Endothelial cell of umbilical vein (primary cell): ENCODE measurements at regions not wholly inside any gene's neighbourhood (a gene's known extent, or its start where the extent isn't known, plus 50 kb on each side); places are given as distances from the start of the nearest gene placed in this dataset.

ENCODE experiments used
- BruUV-seq: library from RNA; stranded (reverse); fragments of 400-500 nt; replicated peaks from 2 replicates; lab custom pipeline; 2021; lab: Mats Ljungman, UMichigan
- CTCF ChIA-PET: fragments of 300-600, 350-600 bp; sonication (Branson Sonifier 250); formaldehyde crosslinking; loops from one replicate; lab custom pipeline; 2021; ENCODE audit warnings: antibody characterized with exemption, inconsistent platforms; lab: Charles Lee
- POLR2A ChIA-PET: fragments of 300-600, 350-600 bp; sonication (Branson Sonifier 250); formaldehyde crosslinking; loops from one replicate; lab custom pipeline; 2021; ENCODE audit warnings: antibody characterized with exemption, inconsistent platforms; lab: Charles Lee
- DNase-seq: peaks from one replicate; pipeline ENCODE4 v3.0.0-alpha.2; 2011; ENCODE audit warnings: low read depth, low spot score
- FAIRE-seq: peaks from 2 replicates; lab custom pipeline; 2011; peaks lifted over from hg19 to GRCh38; lab: Jason Lieb, UNC
- H2AFZ ChIP-seq: 2 replicates; pipeline ENCODE4 v1.6.0; 2012; ENCODE audit warnings: low read depth, low read length, control low read depth, inconsistent platforms
- H3K27ac ChIP-seq: 2 replicates; pipeline ENCODE4 v1.5.1; 2011; ENCODE audit warnings: low read depth, mild to moderate bottlenecking, control low read depth, low read length, moderate library complexity; ENCODE audit not compliant: insufficient read depth
- H3K27me3 ChIP-seq, 2 experiments: 2 replicates each; pipeline versions ENCODE4 v1.6.0 to v1.6.1; 2011; ENCODE audit warnings: low read length in 2 of 2, mixed read lengths in 1 of 2; ENCODE audit not compliant: control insufficient read depth in 2 of 2, insufficient read depth in 2 of 2
- H3K36me3 ChIP-seq, 2 experiments: 2 replicates in 1 of 2; 3 replicates in 1 of 2; pipeline ENCODE4 v1.5.1; 2011; ENCODE audit warnings: low read length in 2 of 2, mild to moderate bottlenecking in 1 of 2, moderate library complexity in 1 of 2; ENCODE audit not compliant: control insufficient read depth in 2 of 2, insufficient read depth in 2 of 2; ENCODE audit errors: extremely low read depth in 1 of 2
- H3K4me1 ChIP-seq: 3 replicates; pipeline ENCODE4 v1.5.1; 2011; ENCODE audit warnings: mild to moderate bottlenecking, low read length; ENCODE audit not compliant: control insufficient read depth, insufficient read depth; ENCODE audit errors: extremely low read depth
- H3K4me2 ChIP-seq: 2 replicates; pipeline ENCODE4 v1.6.1; 2011; ENCODE audit warnings: low read length, control low read depth, mixed read lengths; ENCODE audit not compliant: insufficient read depth
- H3K4me3 ChIP-seq, 3 experiments: fragments of 200-600 bp in 1 of 3; sonication (generic), shearing (Covaris generic) in 1 of 3; replicated peaks in 1 of 3; 2 replicates each; pipeline ENCODE4 v1.5.1; 2011 to 2016; ENCODE audit warnings: control low read depth in 3 of 3, low read length in 3 of 3, mild to moderate bottlenecking in 2 of 3, inconsistent platforms in 1 of 3, low read depth in 1 of 3, moderate library complexity in 1 of 3; ENCODE audit not compliant: insufficient read depth in 1 of 3
- H3K79me2 ChIP-seq: 2 replicates; pipeline ENCODE4 v1.6.0; 2012; ENCODE audit warnings: low read length, inconsistent platforms; ENCODE audit not compliant: control insufficient read depth, insufficient read depth
- H3K9ac ChIP-seq: replicated peaks from 2 replicates; pipeline ENCODE3; 2011; ENCODE audit warnings: low read length, control low read depth; ENCODE audit not compliant: insufficient read depth; ENCODE audit errors: extremely low read depth
- H3K9me1 ChIP-seq: replicated peaks from 3 replicates; pipeline ENCODE4 v1.6.0; 2011; ENCODE audit warnings: mild to moderate bottlenecking, low read length; ENCODE audit not compliant: control insufficient read depth, insufficient read depth; ENCODE audit errors: extremely low read depth
- H3K9me3 ChIP-seq: replicated peaks from 2 replicates; pipeline ENCODE4 v1.5.1; 2012; ENCODE audit warnings: low read length, inconsistent platforms; ENCODE audit not compliant: control insufficient read depth, insufficient read depth
- H4K20me1 ChIP-seq: replicated peaks from 2 replicates; pipeline ENCODE3; 2011; ENCODE audit warnings: mild to moderate bottlenecking, low read length; ENCODE audit not compliant: control insufficient read depth, insufficient read depth; ENCODE audit errors: extremely low read depth
- CTCF ChIP-seq, 2 donors: IDR thresholded peaks; 1 replicate in 1 of 2; 2 replicates in 1 of 2; pipeline ENCODE4 v1.5.1; 2011; ENCODE audit warnings: low read length in 2 of 2, mild to moderate bottlenecking in 2 of 2, moderate library complexity in 2 of 2, control low read depth in 1 of 2, inconsistent platforms in 1 of 2, low read depth in 1 of 2; ENCODE audit not compliant: insufficient read depth in 1 of 2; ENCODE audit errors: extremely low read depth in 1 of 2
- EZH2 ChIP-seq: IDR thresholded peaks from 2 replicates; pipeline ENCODE4 v1.6.1; 2012; ENCODE audit warnings: borderline replicate concordance, low read depth, mild to moderate bottlenecking, moderate library complexity, low read length, inconsistent platforms; ENCODE audit not compliant: severe bottlenecking
- FOS ChIP-seq: IDR thresholded peaks from 2 replicates; pipeline ENCODE4 v1.6.1; 2011; ENCODE audit warnings: mild to moderate bottlenecking, low read length, moderate library complexity, borderline replicate concordance; ENCODE audit not compliant: insufficient read depth
- GATA2 ChIP-seq: IDR thresholded peaks from 2 replicates; pipeline ENCODE4 v1.7.0; 2011; ENCODE audit warnings: low read depth, mild to moderate bottlenecking, moderate library complexity, mixed read lengths, low read length; ENCODE audit not compliant: insufficient read length, insufficient read depth
- JUN ChIP-seq: IDR thresholded peaks from 2 replicates; pipeline ENCODE4 v1.6.1; 2011; ENCODE audit warnings: borderline replicate concordance, low read depth; ENCODE audit not compliant: insufficient read length, insufficient read depth
- MYC ChIP-seq: IDR thresholded peaks from one replicate; pipeline ENCODE4 v1.6.1; 2011; ENCODE audit warnings: mild to moderate bottlenecking, low read depth, low read length
- POLR2A ChIP-seq: IDR thresholded peaks from 2 replicates; pipeline ENCODE4 v1.6.1; 2012; ENCODE audit warnings: low read depth, mild to moderate bottlenecking, control low read depth, low read length
- POLR2AphosphoS5 ChIP-seq: IDR thresholded peaks from 2 replicates; pipeline ENCODE4 v1.6.1; 2012; ENCODE audit warnings: low read depth, mild to moderate bottlenecking, control low read depth, low read length, moderate library complexity; ENCODE audit not compliant: insufficient read depth
- dilution Hi-C: fragments of 300-500 bp; cut with MboI; formaldehyde crosslinking; loops from one replicate; pipeline ENCODE4 v1.15.0; 2019; ENCODE audit warnings: low sequenced_read_pairs; ENCODE audit not compliant: extremely low pct_ligation_motif_present
- intact Hi-C: fragments of 100-400 bp; cut with micrococcal nuclease; formaldehyde crosslinking; loops from one replicate; pipeline ENCODE4 v1.10.0; 2022
- TF ChIP-seq, protein P1 (sequence below): IDR thresholded peaks from 2 replicates; pipeline ENCODE4 v1.6.1; 2011; ENCODE audit not compliant: insufficient read depth, insufficient read length

DNA sequence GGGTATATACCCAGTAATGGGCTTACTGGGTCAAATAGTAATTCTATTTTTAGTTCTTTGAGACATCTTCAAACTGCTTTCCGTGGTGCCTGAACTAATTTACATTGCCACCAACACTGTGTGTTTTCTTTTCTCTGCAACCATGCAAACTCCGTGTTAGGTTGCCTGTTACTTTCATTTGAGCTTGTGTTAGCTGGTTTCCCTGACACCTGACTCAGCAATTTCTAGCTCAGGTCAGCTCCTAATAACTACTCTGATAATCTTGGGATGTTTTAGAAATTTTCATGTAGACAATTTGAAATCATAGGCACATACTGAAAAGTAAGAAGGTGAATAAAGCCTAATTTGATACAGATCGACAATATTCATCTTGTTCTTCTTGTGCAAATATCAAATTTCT lies 132.3 kb downstream of the ADCYAP1 start:
- Histone ChIP-seq H4K20me1 (no peaks in the 10 kb centered on the region), H3K4me1 (no peaks in the 10 kb centered on the region), H3K27ac (no peak overlapping the region), H3K9me3 (no peaks in the 10 kb centered on the region), H3K9me1 (no peaks in the 10 kb centered on the region), H3K4me3 (no peak overlapping the region), H3K27me3 (no peaks in the 10 kb centered on the region), H3K4me2 (no peak overlapping the region), H3K36me3 (no peaks in the 10 kb centered on the region), H2AFZ (no peak overlapping the region), H3K79me2 (no peaks in the 10 kb centered on the region), H3K9ac (no peak overlapping the region)
- BruUV-seq: no TSS peak
- DNase-seq (no peak), FAIRE-seq (no peak)
- ChIA-PET CTCF (no interaction called here), POLR2A (no interaction called here)
- TF ChIP-seq, protein P1, sequence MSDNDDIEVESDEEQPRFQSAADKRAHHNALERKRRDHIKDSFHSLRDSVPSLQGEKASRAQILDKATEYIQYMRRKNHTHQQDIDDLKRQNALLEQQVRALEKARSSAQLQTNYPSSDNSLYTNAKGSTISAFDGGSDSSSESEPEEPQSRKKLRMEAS: no peak
- TF ChIP-seq GATA2: no peak
- no peak for TF ChIP-seq MYC
- TF ChIP-seq FOS: no peak
- no peak for TF ChIP-seq EZH2
- no peak for TF ChIP-seq POLR2AphosphoS5
- no peak for TF ChIP-seq JUN
- TF ChIP-seq CTCF (IDR thresholded peaks at IDR 0.05; ENCODE audit: extremely low read depth in 1 of 2, insufficient read depth in 1 of 2, low read depth in 1 of 2, low read length in 2 of 2): no peak
- TF ChIP-seq POLR2A: no peak
- dilution Hi-C loops (no loop called here), intact Hi-C loops (no loop called here)
